ENCODE measurements at regions not wholly inside any gene's neighbourhood (a gene's known extent, or its start where the extent isn't known, plus 50 kb on each side); places are given as distances from the start of the nearest gene placed in this dataset.

GRCh38 chr2:38170067-38170466, 94.1 kb upstream of the CYP1B1 start:
- no peaks in the 10 kb centered on the region for H3K4me1 Mint-ChIP-seq (ENCODE audit: unreplicated experiment)
- no peaks in the 10 kb centered on the region for H3K27me3 Mint-ChIP-seq (ENCODE audit: unreplicated experiment)
- no peaks in the 10 kb centered on the region for H3K36me3 Mint-ChIP-seq (ENCODE audit: low read depth, unreplicated experiment)
- no peaks in the 10 kb centered on the region for H3K9me3 Mint-ChIP-seq (ENCODE audit: unreplicated experiment)
- no peak for DNase-seq (ENCODE audit: low spot score)
- H3K4me3 Mint-ChIP-seq (ENCODE audit: unreplicated experiment) = no peak overlapping the region
- no peak for TF ChIP-seq CTCF (IDR thresholded peaks at IDR 0.05; ENCODE audit: unreplicated experiment)
- no peak overlapping the region for H3K27ac Mint-ChIP-seq (ENCODE audit: unreplicated experiment)

GRCh38 chr2:38168710-38169480, 92.9 kb upstream of the CYP1B1 start:
- DNase-seq (ENCODE audit: low spot score) = no peak
- Mint-ChIP-seq H3K36me3 (ENCODE audit: low read depth, unreplicated experiment) (no peaks in the 10 kb centered on the region), H3K4me1 (ENCODE audit: unreplicated experiment) (no peaks in the 10 kb centered on the region), H3K27me3 (ENCODE audit: unreplicated experiment) (no peaks in the 10 kb centered on the region), H3K4me3 (ENCODE audit: unreplicated experiment) (no peak overlapping the region), H3K27ac (ENCODE audit: unreplicated experiment) (no peak overlapping the region), H3K9me3 (ENCODE audit: unreplicated experiment) (no peaks in the 10 kb centered on the region)
- no peak for TF ChIP-seq CTCF (IDR thresholded peaks at IDR 0.05; ENCODE audit: unreplicated experiment)

GRCh38 chr2:38167968-38168350, 92.0 kb upstream of the CYP1B1 start:
- TF ChIP-seq CTCF (IDR thresholded peaks at IDR 0.05; ENCODE audit: unreplicated experiment) = no peak
- Mint-ChIP-seq H3K4me3 (ENCODE audit: unreplicated experiment) (no peak overlapping the region), H3K27ac (ENCODE audit: unreplicated experiment) (no peak overlapping the region), H3K9me3 (ENCODE audit: unreplicated experiment) (no peaks in the 10 kb centered on the region), H3K27me3 (ENCODE audit: unreplicated experiment) (no peaks in the 10 kb centered on the region), H3K36me3 (ENCODE audit: low read depth, unreplicated experiment) (no peaks in the 10 kb centered on the region), H3K4me1 (ENCODE audit: unreplicated experiment) (no peaks in the 10 kb centered on the region)
- no peak for DNase-seq (ENCODE audit: low spot score)

GRCh38 chr2:38165698-38166097, 89.7 kb upstream of the CYP1B1 start:
- Mint-ChIP-seq H3K36me3 (ENCODE audit: low read depth, unreplicated experiment) (no peaks in the 10 kb centered on the region), H3K27ac (ENCODE audit: unreplicated experiment) (no peak overlapping the region), H3K27me3 (ENCODE audit: unreplicated experiment) (no peaks in the 10 kb centered on the region), H3K4me1 (ENCODE audit: unreplicated experiment) (no peaks in the 10 kb centered on the region), H3K4me3 (ENCODE audit: unreplicated experiment) (no peak overlapping the region), H3K9me3 (ENCODE audit: unreplicated experiment) (no peaks in the 10 kb centered on the region)
- TF ChIP-seq CTCF (IDR thresholded peaks at IDR 0.05; ENCODE audit: unreplicated experiment) = no peak
- no peak for DNase-seq (ENCODE audit: low spot score)

- H3K4me1 Mint-ChIP-seq (ENCODE audit: unreplicated experiment) = peaks cover 2% of the 10 kb centered on the region
- H3K9me3 Mint-ChIP-seq (ENCODE audit: unreplicated experiment) = no peaks in the 10 kb centered on the region
- no peak overlapping the region for H3K27ac Mint-ChIP-seq (ENCODE audit: unreplicated experiment)
- TF ChIP-seq CTCF (IDR thresholded peaks at IDR 0.05; ENCODE audit: unreplicated experiment) = no peak
- H3K36me3 Mint-ChIP-seq (ENCODE audit: low read depth, unreplicated experiment) = no peaks in the 10 kb centered on the region
- DNase-seq (ENCODE audit: low spot score) = no peak
- H3K27me3 Mint-ChIP-seq (ENCODE audit: unreplicated experiment) = no peaks in the 10 kb centered on the region
- H3K4me3 Mint-ChIP-seq (ENCODE audit: unreplicated experiment) = no peak overlapping the region
These were observed 88.9 kb upstream of the CYP1B1 start for GRCh38 chr2:38164881-38165280.

All from endothelial cell (in vitro differentiated cells).